IMR-90 (cell line): ENCODE measurements at regions not wholly inside any gene's neighbourhood (a gene's known extent, or its start where the extent isn't known, plus 50 kb on each side); places are given as distances from the start of the nearest gene placed in this dataset.

ENCODE experiments used
- ATAC-seq: fragments of 200-7000 bp; cut with Tn5 transposase; 2 replicates; pipeline ENCODE4 v1.9.1; 2020; ENCODE audit warnings: low read depth, mild to moderate bottlenecking, moderate library complexity
- BruUV-seq: library from RNA; stranded (reverse); fragments of 400-500 nt; replicated peaks from 2 replicates; lab custom pipeline; 2021; lab: Mats Ljungman, UMichigan
- CTCF ChIA-PET: fragments of 300-600 bp; formaldehyde crosslinking; extraction: SDS; loops from one replicate; lab custom pipeline; 2021; ENCODE audit warnings: antibody characterized with exemption; lab: Yijun Ruan, JAX
- POLR2A ChIA-PET: fragments of 300-600 bp; sonication (Branson Sonifier 250); formaldehyde crosslinking; loops from one replicate; lab custom pipeline; 2022; ENCODE audit warnings: antibody characterized with exemption; ENCODE audit not compliant: unreplicated experiment; lab: Charles Lee
- DNase-seq: peaks from one replicate; pipeline ENCODE4 v3.0.0; 2013
- H2AFZ ChIP-seq: replicated peaks from 2 replicates; pipeline ENCODE3; 2013; ENCODE audit warnings: low read length, mild to moderate bottlenecking; ENCODE audit not compliant: poor library complexity
- H2AK5ac ChIP-seq: 2 replicates; pipeline ENCODE4 v1.6.1; 2013; ENCODE audit warnings: low read depth, low read length, inconsistent platforms
- H2AK9ac ChIP-seq: replicated peaks from 2 replicates; pipeline ENCODE3; 2013; ENCODE audit warnings: mild to moderate bottlenecking, low read depth, low read length, moderate library complexity; ENCODE audit not compliant: poor library complexity
- H2BK120ac ChIP-seq: 2 replicates; pipeline ENCODE4 v1.6.1; 2013; ENCODE audit warnings: low read depth, low read length, inconsistent platforms
- H2BK15ac ChIP-seq: 3 replicates; pipeline ENCODE4 v1.6.1; 2013; ENCODE audit warnings: low read depth, low read length, inconsistent platforms
- H2BK20ac ChIP-seq: 2 replicates; pipeline ENCODE4 v1.6.1; 2013; ENCODE audit warnings: low read depth, mild to moderate bottlenecking, inconsistent platforms, low read length, moderate library complexity
- H2BK5ac ChIP-seq: 2 replicates; pipeline ENCODE4 v1.6.1; 2013; ENCODE audit warnings: mild to moderate bottlenecking, low read depth, low read length, inconsistent platforms; ENCODE audit not compliant: poor library complexity, severe bottlenecking
- H3K14ac ChIP-seq: replicated peaks from 2 replicates; pipeline ENCODE4 v1.6.1; 2013; ENCODE audit warnings: low read depth, low read length, inconsistent platforms
- H3K18ac ChIP-seq: 2 replicates; pipeline ENCODE4 v1.6.1; 2013; ENCODE audit warnings: low read depth, low read length, control low read depth
- H3K23ac ChIP-seq: 2 replicates; pipeline ENCODE4 v1.6.1; 2013; ENCODE audit warnings: low read depth, low read length, inconsistent platforms
- H3K27ac ChIP-seq: 2 replicates; pipeline ENCODE4 v1.5.1; 2013; ENCODE audit warnings: mild to moderate bottlenecking, control low read depth, low read length; ENCODE audit not compliant: insufficient read depth
- H3K27me3 ChIP-seq: 2 replicates; pipeline ENCODE4 v1.6.1; 2013; ENCODE audit warnings: low read length; ENCODE audit not compliant: control insufficient read depth, insufficient read depth
- H3K36me3 ChIP-seq: 2 replicates; pipeline ENCODE4 v1.6.1; 2013; ENCODE audit warnings: low read length, mixed read lengths; ENCODE audit not compliant: control insufficient read depth, insufficient read depth
- H3K4ac ChIP-seq: 2 replicates; pipeline ENCODE4 v1.6.1; 2013; ENCODE audit warnings: low read depth, low read length, inconsistent platforms
- H3K4me1 ChIP-seq: 2 replicates; pipeline ENCODE4 v1.6.1; 2013; ENCODE audit warnings: low read length, mixed read lengths; ENCODE audit not compliant: control insufficient read depth, insufficient read depth
- H3K4me2 ChIP-seq: 2 replicates; pipeline ENCODE4 v1.6.1; 2013; ENCODE audit warnings: low read depth, mild to moderate bottlenecking, control low read depth, low read length, moderate library complexity
- H3K4me3 ChIP-seq: 2 replicates; pipeline ENCODE4 v1.5.1; 2013; ENCODE audit warnings: low read depth, mild to moderate bottlenecking, control low read depth, low read length, moderate library complexity; ENCODE audit not compliant: insufficient read depth
- H3K56ac ChIP-seq: 2 replicates; pipeline ENCODE4 v1.6.1; 2013; ENCODE audit warnings: low read length, inconsistent platforms; ENCODE audit not compliant: insufficient read depth; ENCODE audit errors: extremely low read depth
- H3K79me1 ChIP-seq, 2 experiments: 2 replicates each; pipeline ENCODE4 v1.6.1; 2013; ENCODE audit warnings: low read length in 2 of 2, inconsistent platforms in 1 of 2, low read depth in 1 of 2
- H3K9ac ChIP-seq: 2 replicates; pipeline ENCODE4 v1.6.1; 2013; ENCODE audit warnings: low read depth, low read length, control low read depth
- H3K9me1 ChIP-seq: 2 replicates; pipeline ENCODE4 v1.6.1; 2013; ENCODE audit warnings: low read length, inconsistent platforms; ENCODE audit not compliant: insufficient read depth
- H3K9me3 ChIP-seq: 2 replicates; pipeline ENCODE4 v1.6.1; 2013; ENCODE audit warnings: low read length; ENCODE audit not compliant: control insufficient read depth, insufficient read depth
- H4K20me1 ChIP-seq: 2 replicates; pipeline ENCODE4 v1.6.1; 2013; ENCODE audit warnings: low read length, inconsistent platforms; ENCODE audit not compliant: insufficient read depth
- H4K5ac ChIP-seq: 2 replicates; pipeline ENCODE4 v1.6.1; 2013; ENCODE audit warnings: mild to moderate bottlenecking, low read depth, low read length, control low read depth
- H4K8ac ChIP-seq, 2 experiments: 2 replicates each; pipeline ENCODE4 v1.6.1; 2013; ENCODE audit warnings: low read depth in 2 of 2, low read length in 2 of 2, control low read depth in 1 of 2, inconsistent platforms in 1 of 2
- H4K91ac ChIP-seq: 2 replicates; pipeline ENCODE4 v1.6.1; 2013; ENCODE audit warnings: low read depth, low read length, inconsistent platforms; ENCODE audit not compliant: insufficient read depth
- CEBPB ChIP-seq: IDR thresholded peaks from 2 replicates; pipeline ENCODE4 v1.6.1; 2012; ENCODE audit warnings: low read depth, low read length, improper control_type of control experiment
- ELK1 ChIP-seq: fragments of 150-350 bp; IDR thresholded peaks from 2 replicates; pipeline ENCODE4 v1.6.1; 2016; ENCODE audit warnings: low read depth, mild to moderate bottlenecking, low read length, moderate library complexity, borderline replicate concordance
- MAFK ChIP-seq: IDR thresholded peaks from 2 replicates; pipeline ENCODE4 v1.6.1; 2012; ENCODE audit warnings: low read depth, low read length, improper control_type of control experiment
- RAD21 ChIP-seq: IDR thresholded peaks from 2 replicates; pipeline ENCODE4 v1.6.1; 2012; ENCODE audit warnings: low read length, improper control_type of control experiment
- USF2 ChIP-seq: fragments of 150-350 bp; IDR thresholded peaks from 2 replicates; pipeline ENCODE4 v1.6.1; 2017; ENCODE audit warnings: mild to moderate bottlenecking, antibody characterized with exemption, low read length, low read depth
- WGBS, 2 experiments: methylation state at CpG; one replicate each; pipeline versions ENCODE4 v1.1.5 to v1.1.7; 2013; ENCODE audit warnings: missing lambda C conversion rate in 2 of 2; ENCODE audit not compliant: insufficient read length in 1 of 2; ENCODE audit errors: extremely low coverage in 2 of 2; 5-methylcytosine and 5-hydroxymethylcytosine counted together
- dilution Hi-C: fragments of 300-500 bp; cut with HindIII; formaldehyde crosslinking; loops from one replicate; pipeline ENCODE4 v1.14.3; 2018; ENCODE audit warnings: low sequenced_read_pairs; ENCODE audit not compliant: unreplicated experiment
- in situ Hi-C: fragments of 300-500 bp; cut with MboI; formaldehyde crosslinking; loops from 3 replicates; pipeline ENCODE4 v1.14.3; 2019; ENCODE audit warnings: low sequenced_read_pairs, inconsistent platforms, mixed read lengths
- intact Hi-C: fragments of 100-400 bp; cut with micrococcal nuclease; formaldehyde crosslinking; loops from 2 replicates; pipeline ENCODE4 v1.10.0; 2022
- TF ChIP-seq, protein P1 (sequence below): conservative IDR thresholded peaks from 2 replicates; pipeline ENCODE4 v1.5.1; 2012; ENCODE audit warnings: mild to moderate bottlenecking, low read depth, low read length, improper control_type of control experiment

DNA sequence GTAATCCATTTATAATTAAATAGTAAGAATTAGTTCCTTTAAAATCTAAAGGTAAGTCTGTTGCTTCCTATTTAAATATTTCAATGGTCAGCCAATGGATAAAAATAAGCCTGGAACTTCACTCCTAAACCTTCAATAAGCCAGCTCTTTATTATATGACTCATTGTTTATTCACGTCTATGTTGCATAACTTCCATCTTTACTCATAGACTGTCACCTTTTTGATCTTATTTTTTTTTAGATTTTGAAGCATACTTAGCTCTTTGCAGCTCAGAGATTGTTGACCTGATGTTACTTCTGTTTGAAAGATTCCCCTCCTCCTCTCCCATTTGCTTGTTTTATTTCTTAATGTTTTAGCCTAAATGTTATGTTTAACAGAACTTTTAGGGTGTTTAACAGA lies 1571.2 kb upstream of the RAG2 start:
- BruUV-seq: no TSS peak
- intact Hi-C loops: no loop called here
- H2BK5ac ChIP-seq: no peak overlapping the region
- no peaks in the 10 kb centered on the region for H4K20me1 ChIP-seq
- H3K27ac ChIP-seq: no peak overlapping the region
- no peak for ATAC-seq
- H4K8ac ChIP-seq: no peak overlapping the region
- no peak overlapping the region for H2AK5ac ChIP-seq
- no peak overlapping the region for H4K5ac ChIP-seq
- no peaks in the 10 kb centered on the region for H3K79me1 ChIP-seq
- H4K91ac ChIP-seq: no peak overlapping the region
- no CpG with 5 or more reads among the region's 1 CpG for WGBS, 2 experiments
- H3K9me3 ChIP-seq: no peaks in the 10 kb centered on the region
- no peaks in the 10 kb centered on the region for H3K27me3 ChIP-seq
- H3K4me2 ChIP-seq: no peak overlapping the region
- no peak overlapping the region for H3K18ac ChIP-seq
- peak; percentile 2 for DNase-seq
- H2AFZ ChIP-seq: no peak overlapping the region
- H3K36me3 ChIP-seq: no peaks in the 10 kb centered on the region
- in situ Hi-C loops: no loop called here
- dilution Hi-C loops: no loop called here
- H3K23ac ChIP-seq: no peak overlapping the region
- H3K4me3 ChIP-seq: no peak overlapping the region
- no peak overlapping the region for H3K9ac ChIP-seq
- no peak overlapping the region for H2BK15ac ChIP-seq
- ChIA-PET CTCF (no interaction called here), POLR2A (no interaction called here)
- no peak overlapping the region for H3K4ac ChIP-seq
- no peak overlapping the region for H2AK9ac ChIP-seq
- no peaks in the 10 kb centered on the region for H3K9me1 ChIP-seq
- H3K14ac ChIP-seq: no peak overlapping the region
- no peak overlapping the region for H2BK120ac ChIP-seq
- no peak overlapping the region for H2BK20ac ChIP-seq
- no peaks in the 10 kb centered on the region for H3K4me1 ChIP-seq
- H3K56ac ChIP-seq: no peak overlapping the region
- TF ChIP-seq, protein P1, sequence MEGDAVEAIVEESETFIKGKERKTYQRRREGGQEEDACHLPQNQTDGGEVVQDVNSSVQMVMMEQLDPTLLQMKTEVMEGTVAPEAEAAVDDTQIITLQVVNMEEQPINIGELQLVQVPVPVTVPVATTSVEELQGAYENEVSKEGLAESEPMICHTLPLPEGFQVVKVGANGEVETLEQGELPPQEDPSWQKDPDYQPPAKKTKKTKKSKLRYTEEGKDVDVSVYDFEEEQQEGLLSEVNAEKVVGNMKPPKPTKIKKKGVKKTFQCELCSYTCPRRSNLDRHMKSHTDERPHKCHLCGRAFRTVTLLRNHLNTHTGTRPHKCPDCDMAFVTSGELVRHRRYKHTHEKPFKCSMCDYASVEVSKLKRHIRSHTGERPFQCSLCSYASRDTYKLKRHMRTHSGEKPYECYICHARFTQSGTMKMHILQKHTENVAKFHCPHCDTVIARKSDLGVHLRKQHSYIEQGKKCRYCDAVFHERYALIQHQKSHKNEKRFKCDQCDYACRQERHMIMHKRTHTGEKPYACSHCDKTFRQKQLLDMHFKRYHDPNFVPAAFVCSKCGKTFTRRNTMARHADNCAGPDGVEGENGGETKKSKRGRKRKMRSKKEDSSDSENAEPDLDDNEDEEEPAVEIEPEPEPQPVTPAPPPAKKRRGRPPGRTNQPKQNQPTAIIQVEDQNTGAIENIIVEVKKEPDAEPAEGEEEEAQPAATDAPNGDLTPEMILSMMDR: no peak
- TF ChIP-seq ELK1 (no peak), RAD21 (no peak), CEBPB (peak; percentile 32; the same call in 1 of the 2 replicates), USF2 (no peak), MAFK (no peak)
